ENCODE measurements at regions not wholly inside any gene's neighbourhood (a gene's known extent, or its start where the extent isn't known, plus 50 kb on each side); places are given as distances from the start of the nearest gene placed in this dataset.
A peak's percentile ranks its signal among the peaks of the same experiment; 100 is the strongest.

DNA sequence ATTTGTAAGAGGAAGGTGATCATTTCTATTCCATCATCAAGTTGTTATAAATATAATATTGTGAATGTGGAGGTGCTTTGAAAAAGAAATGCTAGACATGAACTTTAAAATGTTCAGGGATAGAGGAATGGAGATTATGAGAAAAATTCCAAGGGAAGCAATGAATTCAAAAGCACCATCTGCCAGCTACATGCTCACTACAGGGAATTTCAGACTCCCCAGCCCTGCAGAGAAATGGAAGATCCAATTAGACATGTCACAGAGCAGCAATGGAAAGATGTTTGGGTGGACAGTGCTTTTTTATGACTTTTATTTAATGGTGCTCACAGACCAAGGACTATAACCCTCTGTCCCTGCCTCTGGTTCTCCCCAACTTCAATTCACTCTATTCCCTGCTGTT lies 209.7 kb downstream of the ESM1 start:
- intact Hi-C loops (cut with DNase I): no loop called here
- no peak for DNase-seq (ENCODE audit: low spot score in 2 of 2)
- H3K27ac ChIP-seq: peak overlapping the region; percentile 72 to 73

DNA sequence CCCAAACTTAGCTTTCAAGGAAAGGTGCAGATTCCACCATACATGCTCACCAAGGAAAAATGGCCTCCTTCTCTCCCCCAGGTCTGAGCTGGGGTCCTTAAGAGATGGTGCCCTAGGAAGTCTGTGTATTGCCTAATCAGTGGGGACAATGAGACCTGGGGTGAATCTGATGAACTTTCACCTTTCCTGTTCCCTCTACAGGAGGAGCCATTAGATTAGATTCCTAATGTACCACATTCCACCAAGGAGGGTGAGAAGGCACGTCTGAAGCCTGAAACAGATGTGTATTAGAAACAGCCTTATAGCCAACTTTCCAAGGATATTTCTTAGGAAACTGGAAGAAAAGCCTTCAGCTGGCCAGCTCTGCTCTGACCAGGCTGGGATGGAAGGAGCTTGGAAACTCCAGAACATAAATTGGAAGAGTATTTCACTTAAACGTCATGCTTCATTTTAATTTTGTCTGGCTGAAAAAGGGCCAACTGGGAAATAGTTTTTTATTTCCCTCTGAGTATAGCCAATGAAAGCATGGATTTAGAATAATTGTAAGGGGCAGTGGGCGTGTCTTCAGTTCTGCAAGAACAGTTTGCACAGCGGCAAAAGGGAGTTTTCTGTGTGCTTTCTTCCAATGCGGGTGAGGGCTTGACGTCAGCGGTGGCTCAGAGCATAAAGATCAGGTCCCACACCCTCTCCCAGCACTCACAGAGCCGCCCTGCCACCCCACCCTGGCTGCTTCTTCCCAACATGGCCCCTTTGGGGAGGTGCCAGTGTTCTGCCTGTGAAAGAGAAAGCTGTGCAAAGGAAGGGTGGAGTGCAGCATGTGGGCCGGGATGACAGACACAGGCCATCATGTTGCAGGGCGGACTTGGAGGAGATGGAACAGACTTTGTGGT lies 210.9 kb downstream of the ESM1 start:
- H3K27ac ChIP-seq: peak overlapping the region; percentile 72 to 73
- intact Hi-C loops (cut with DNase I): no loop called here

More for the DNA sequence above, 209.7 kb downstream of the ESM1 start:
- Histone ChIP-seq H3K4me1 (peaks cover 0 to 9% of the 10 kb centered on the region in 2 donors), H3K36me3 (no peaks in the 10 kb centered on the region), H3K27me3 (no peaks in the 10 kb centered on the region), H3K9me3 (no peaks in the 10 kb centered on the region), H3K4me3 (no peak overlapping the region)
- TF ChIP-seq, protein P1, sequence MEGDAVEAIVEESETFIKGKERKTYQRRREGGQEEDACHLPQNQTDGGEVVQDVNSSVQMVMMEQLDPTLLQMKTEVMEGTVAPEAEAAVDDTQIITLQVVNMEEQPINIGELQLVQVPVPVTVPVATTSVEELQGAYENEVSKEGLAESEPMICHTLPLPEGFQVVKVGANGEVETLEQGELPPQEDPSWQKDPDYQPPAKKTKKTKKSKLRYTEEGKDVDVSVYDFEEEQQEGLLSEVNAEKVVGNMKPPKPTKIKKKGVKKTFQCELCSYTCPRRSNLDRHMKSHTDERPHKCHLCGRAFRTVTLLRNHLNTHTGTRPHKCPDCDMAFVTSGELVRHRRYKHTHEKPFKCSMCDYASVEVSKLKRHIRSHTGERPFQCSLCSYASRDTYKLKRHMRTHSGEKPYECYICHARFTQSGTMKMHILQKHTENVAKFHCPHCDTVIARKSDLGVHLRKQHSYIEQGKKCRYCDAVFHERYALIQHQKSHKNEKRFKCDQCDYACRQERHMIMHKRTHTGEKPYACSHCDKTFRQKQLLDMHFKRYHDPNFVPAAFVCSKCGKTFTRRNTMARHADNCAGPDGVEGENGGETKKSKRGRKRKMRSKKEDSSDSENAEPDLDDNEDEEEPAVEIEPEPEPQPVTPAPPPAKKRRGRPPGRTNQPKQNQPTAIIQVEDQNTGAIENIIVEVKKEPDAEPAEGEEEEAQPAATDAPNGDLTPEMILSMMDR (IDR thresholded peaks at IDR 0.05): no peak

GRCh38 chr5:54772684-54773083 lies 212.7 kb downstream of the ESM1 start:
- intact Hi-C loops (cut with DNase I): no loop called here
- no peaks in the 10 kb centered on the region for H3K36me3 ChIP-seq
- H3K27me3 ChIP-seq: no peaks in the 10 kb centered on the region
- peaks cover 0 to 9% of the 10 kb centered on the region in 2 donors for H3K4me1 ChIP-seq
- no peak for DNase-seq (ENCODE audit: low spot score in 2 of 2)
- no peak overlapping the region for H3K27ac ChIP-seq
- TF ChIP-seq, protein P1 (IDR thresholded peaks at IDR 0.05): no peak
- H3K9me3 ChIP-seq: no peaks in the 10 kb centered on the region
- no peak overlapping the region for H3K4me3 ChIP-seq

More for the DNA sequence above, 210.9 kb downstream of the ESM1 start:
- no peaks in the 10 kb centered on the region for H3K36me3 ChIP-seq
- no peaks in the 10 kb centered on the region for H3K27me3 ChIP-seq
- peak overlapping the region in 1 of 2 donors; percentile 7 for H3K4me3 ChIP-seq
- TF ChIP-seq, protein P1 (IDR thresholded peaks at IDR 0.05): no peak
- DNase-seq (ENCODE audit: low spot score in 2 of 2): peak; percentile 45 to 90
- H3K9me3 ChIP-seq: no peaks in the 10 kb centered on the region
- peaks cover 0 to 9% of the 10 kb centered on the region in 2 donors for H3K4me1 ChIP-seq

- no peak for DNase-seq (ENCODE audit: low spot score in 2 of 2)
- Histone ChIP-seq H3K4me1 (peaks cover 0 to 9% of the 10 kb centered on the region in 2 donors), H3K27me3 (no peaks in the 10 kb centered on the region), H3K4me3 (no peak overlapping the region), H3K27ac (no peak overlapping the region), H3K36me3 (no peaks in the 10 kb centered on the region), H3K9me3 (no peaks in the 10 kb centered on the region)
- intact Hi-C loops (cut with DNase I): no loop called here
- TF ChIP-seq, protein P1 (IDR thresholded peaks at IDR 0.05): no peak
Measured at GRCh38 chr5:54772231-54772630, 213.2 kb downstream of the ESM1 start.

- TF ChIP-seq, protein P1 (IDR thresholded peaks at IDR 0.05): no peak
- Histone ChIP-seq H3K36me3 (no peaks in the 10 kb centered on the region), H3K4me1 (peaks cover 0 to 2% of the 10 kb centered on the region in 2 donors), H3K27me3 (no peaks in the 10 kb centered on the region), H3K27ac (no peak overlapping the region), H3K4me3 (no peak overlapping the region), H3K9me3 (no peaks in the 10 kb centered on the region)
- intact Hi-C loops (cut with DNase I): loop anchor here (5.0 kb wide), 1 partner anchor 63 kb away; no protein-coding TSS in a partner anchor
- DNase-seq (ENCODE audit: low spot score in 2 of 2): no peak
Measured at GRCh38 chr5:54769746-54770145, 215.6 kb downstream of the ESM1 start.
